ENCODE measurements at regions not wholly inside any gene's neighbourhood (a gene's known extent, or its start where the extent isn't known, plus 50 kb on each side); places are given as distances from the start of the nearest gene placed in this dataset.

GRCh38 chr6:56860475-56860874 is 94.4 kb upstream of the BEND6 start:
- no peak overlapping the region for H3K4me3 Mint-ChIP-seq
- Histone ChIP-seq H3K4me3 (no peak overlapping the region), H3F3A (replicated peaks; ENCODE audit: low read depth) (no peaks in the 10 kb centered on the region), H3K79me2 (replicated peaks; ENCODE audit: insufficient read depth) (no peaks in the 10 kb centered on the region), H3K9me2 (ENCODE audit: insufficient read depth) (no peaks in the 10 kb centered on the region), H4K20me1 (replicated peaks; ENCODE audit: insufficient read depth) (no peaks in the 10 kb centered on the region), H3K4me1 (ENCODE audit: insufficient read depth) (no peaks in the 10 kb centered on the region), H3K27ac (ENCODE audit: low read depth) (no peak overlapping the region), H3K36me3 (ENCODE audit: insufficient read depth) (no peaks in the 10 kb centered on the region), H3K4me2 (no peak overlapping the region), H3K27me3 (ENCODE audit: insufficient read depth) (no peaks in the 10 kb centered on the region), H2AFZ (no peak overlapping the region)
- H3K9me3 Mint-ChIP-seq, result no peaks in the 10 kb centered on the region
- no peak for DNase-seq (ENCODE audit: low spot score)
- no peak overlapping the region for H3K27ac Mint-ChIP-seq
- TF ChIP-seq STAT1 (IDR thresholded peaks at IDR 0.05; ENCODE audit: unreplicated experiment) (no peak), REST (IDR thresholded peaks at IDR 0.05; ENCODE audit: unreplicated experiment) (no peak), ZNF462 (CRISPR knock-in tag; IDR thresholded peaks at IDR 0.05) (no peak), JUNB (IDR thresholded peaks at IDR 0.05; ENCODE audit: unreplicated experiment) (no peak), ETS1 (IDR thresholded peaks at IDR 0.05) (no peak), POLR2AphosphoS5 (IDR thresholded peaks at IDR 0.05; ENCODE audit: low read depth) (no peak), NANOG (IDR thresholded peaks at IDR 0.05; ENCODE audit: borderline replicate concordance) (no peak), EZH2phosphoT487 (IDR thresholded peaks at IDR 0.05; ENCODE audit: unreplicated experiment) (no peak), CREB1 (CRISPR knock-in tag; IDR thresholded peaks at IDR 0.05; ENCODE audit: low read depth) (no peak), CTCF (conservative IDR thresholded peaks at IDR 0.05; ENCODE audit: low read depth in 2 of 2) (no peak), ZNF114 (CRISPR knock-in tag; IDR thresholded peaks at IDR 0.05) (no peak), ZNF331 (CRISPR knock-in tag; IDR thresholded peaks at IDR 0.05; ENCODE audit: low read depth) (no peak)
- peaks cover 26% of the 10 kb centered on the region for H3K4me1 Mint-ChIP-seq
- ATAC-seq, result no peak
- H3K27me3 Mint-ChIP-seq (ENCODE audit: insufficient read depth, low read depth, poor library complexity), result peaks cover 2% of the 10 kb centered on the region
- no peaks in the 10 kb centered on the region for H3K36me3 Mint-ChIP-seq (ENCODE audit: low read depth)

All from GM23338 (cell line).